Stimulated activated CD4-positive, alpha-beta T cell treated with anti-CD3 and anti-CD28 coated beads, TNF-alpha, amount 100 ng/mL, for 24 hours (primary cell): ENCODE measurements at regions not wholly inside any gene's neighbourhood (a gene's known extent, or its start where the extent isn't known, plus 50 kb on each side); places are given as distances from the start of the nearest gene placed in this dataset.
"Not testable (repeated sequence)": the region's sequence is repeated elsewhere in the genome, so short reads cannot be mapped to it uniquely, and the experiment has no call there.

ENCODE experiments used
- DNase-seq, 3 experiments: peaks; one replicate each; pipeline ENCODE4 v3.0.0-alpha.2; 2020; ENCODE audit warnings: low read depth in 3 of 3

DNA sequence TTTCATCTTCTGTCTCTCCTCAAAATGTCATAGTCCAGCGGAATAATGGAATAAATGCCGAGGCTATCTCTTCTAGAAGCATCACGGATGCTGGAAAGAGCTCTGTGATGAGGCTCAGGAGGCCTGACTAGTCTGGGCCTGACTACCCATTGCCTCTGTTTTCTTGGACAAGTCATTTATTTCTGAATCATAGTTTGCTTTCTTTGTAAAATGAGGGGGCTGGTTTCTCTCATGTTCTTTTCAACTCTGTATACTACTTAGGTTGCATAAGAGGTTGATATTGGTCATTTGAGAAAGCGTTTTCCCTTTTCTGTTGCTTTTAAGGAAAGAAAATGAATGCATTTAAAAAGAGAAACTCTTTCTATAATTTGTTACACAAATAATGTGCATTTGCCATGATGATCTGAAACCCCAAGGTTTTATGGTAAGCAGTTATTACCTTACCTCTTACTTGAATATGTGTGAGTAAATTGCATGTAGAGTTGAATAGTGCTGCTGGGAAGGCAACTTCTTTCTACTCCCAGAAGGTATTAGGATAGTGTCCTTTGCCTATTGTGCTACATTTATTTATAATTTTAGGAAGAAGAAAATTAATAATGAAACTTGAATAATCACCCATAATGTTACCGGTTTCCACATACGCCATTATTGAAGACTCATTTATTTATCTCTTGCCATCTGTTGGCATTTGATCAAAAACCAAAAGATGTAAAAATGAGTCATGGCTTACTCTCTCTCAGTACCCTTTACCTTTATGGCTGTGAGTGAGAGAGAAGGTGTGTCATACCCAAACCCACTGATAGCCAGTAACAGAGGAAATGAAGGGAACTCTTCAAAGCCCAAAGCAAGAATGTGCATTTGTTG lies 179.1 kb downstream of the FASLG start:
- no peak for DNase-seq

DNA sequence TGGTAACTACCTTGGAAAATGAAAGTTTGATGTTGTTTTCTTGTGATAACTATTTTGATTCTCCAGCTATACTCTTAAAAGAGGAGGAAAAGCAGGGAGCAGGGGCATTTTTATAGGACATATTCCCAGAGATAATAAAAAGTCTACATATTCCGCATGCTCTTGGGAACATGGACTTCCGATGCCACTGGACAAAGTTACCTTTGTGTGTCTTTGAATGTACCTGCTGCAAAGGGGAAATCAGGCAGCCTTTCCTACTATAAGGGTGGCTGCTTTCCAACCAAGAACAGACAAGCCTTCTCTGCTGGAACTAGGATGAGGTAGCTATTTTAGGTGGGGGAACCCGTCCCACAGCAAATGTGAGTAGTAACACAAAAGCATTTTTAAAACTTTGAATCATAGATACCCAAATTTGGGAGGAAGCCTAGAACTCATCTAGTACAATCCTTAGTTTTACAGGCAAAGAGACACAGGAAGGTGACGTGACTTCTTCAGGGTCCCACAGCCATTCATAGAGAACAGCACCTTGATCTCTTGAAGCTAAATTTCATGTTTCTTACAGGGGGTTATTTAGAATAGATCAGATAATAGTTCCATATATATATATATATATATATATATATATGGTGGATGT lies 179.9 kb downstream of the FASLG start:
- no peak for DNase-seq

DNA sequence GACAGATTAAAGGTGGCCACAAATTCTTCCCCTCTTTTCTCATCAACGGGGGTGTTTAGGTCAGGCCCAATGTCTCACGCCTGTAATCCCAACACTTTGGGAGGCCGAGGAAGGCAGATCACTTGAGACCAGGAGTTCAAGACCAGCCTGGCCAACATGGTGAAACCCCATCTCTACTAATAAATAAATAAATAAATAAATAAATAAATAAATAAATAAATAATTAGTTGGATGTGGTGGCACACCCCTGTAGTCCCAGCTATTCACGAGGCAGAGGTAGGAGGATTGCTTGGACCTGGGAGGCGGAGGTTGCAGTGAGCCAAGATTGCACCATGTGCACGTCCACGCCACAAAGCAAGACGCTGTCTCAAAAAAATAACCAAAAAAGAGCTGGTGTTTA lies 180.7 kb downstream of the FASLG start:
- DNase-seq, result not testable (repeated sequence)

DNA sequence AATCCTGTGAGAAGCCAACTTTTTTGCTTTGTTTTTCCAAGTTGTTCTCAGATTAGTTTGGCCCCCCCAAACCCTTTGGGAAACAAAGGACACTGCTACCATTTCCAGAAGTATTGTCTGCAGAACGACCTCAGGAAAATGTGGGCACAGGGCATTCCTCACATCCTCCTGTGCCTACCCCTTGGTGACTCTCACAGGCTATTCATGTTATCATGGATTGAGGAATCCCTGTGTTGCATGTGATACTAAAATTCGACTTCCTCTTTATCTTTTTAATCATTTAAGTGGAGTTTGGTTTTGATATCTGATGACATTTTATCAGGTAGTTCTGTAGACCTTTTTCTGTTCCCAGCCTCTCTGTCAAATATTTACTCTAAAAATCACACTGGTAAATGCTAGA lies 184.5 kb downstream of the FASLG start:
- DNase-seq, result no peak

DNA sequence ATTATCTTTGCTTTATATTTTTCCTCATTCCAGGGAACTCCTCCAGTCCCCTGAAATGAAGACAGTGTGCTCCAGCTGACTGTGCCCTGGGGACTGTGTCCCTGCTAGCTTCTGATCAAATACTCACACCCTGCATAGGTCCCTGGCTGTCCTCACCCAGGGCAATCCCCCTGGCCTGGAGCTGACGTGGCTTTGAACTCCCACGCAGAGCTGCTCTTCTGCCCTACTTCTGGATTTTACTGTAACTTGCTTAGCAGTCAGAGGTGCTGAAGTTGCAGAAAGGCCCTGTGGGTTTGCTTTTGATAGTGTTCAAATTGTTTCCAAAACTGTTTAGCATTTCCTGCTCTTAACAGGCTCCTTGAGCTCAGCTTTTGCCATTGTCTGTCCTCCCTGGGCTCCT lies 186.5 kb downstream of the FASLG start:
- peak; percentile 36 to 65 (median 48) for DNase-seq

DNA sequence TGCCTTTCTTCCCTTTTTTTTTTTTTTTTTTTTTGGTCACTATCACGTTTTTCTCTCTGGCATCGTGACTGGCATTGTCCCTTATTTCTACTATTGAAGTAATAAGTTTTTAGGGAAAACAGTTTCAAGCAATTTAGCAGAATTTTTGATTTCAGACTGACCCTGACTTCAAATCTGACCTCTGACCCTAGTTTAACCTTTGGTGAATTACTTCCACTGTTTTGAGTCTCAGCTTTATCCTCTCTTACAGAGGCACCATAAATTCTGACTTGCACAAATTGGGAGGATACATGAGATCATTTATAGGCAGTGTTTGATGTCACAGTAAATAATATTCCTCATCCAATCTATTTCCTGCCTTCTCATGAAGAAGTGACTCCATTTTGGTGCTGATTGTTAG lies 187.0 kb downstream of the FASLG start:
- no peak for DNase-seq

DNA sequence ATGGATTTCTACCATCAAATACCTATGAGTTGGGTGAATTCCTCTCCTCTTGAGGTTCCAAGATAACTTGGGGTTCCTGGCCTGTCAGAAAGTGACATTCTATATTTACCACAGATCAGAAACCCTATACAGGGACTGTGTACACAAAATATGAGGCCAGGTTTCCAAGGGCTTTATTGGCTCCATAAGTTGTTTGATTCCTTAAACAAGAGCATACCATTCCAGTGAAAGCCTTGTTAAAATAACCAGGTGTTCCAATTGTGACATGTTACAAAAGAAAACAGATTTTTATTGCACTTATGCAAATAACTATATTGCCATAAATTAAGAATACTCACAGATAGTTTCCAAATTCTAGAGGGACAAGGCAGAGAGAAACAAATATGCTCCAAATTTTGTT lies 188.9 kb downstream of the FASLG start:
- DNase-seq, result not testable (repeated sequence)

DNA sequence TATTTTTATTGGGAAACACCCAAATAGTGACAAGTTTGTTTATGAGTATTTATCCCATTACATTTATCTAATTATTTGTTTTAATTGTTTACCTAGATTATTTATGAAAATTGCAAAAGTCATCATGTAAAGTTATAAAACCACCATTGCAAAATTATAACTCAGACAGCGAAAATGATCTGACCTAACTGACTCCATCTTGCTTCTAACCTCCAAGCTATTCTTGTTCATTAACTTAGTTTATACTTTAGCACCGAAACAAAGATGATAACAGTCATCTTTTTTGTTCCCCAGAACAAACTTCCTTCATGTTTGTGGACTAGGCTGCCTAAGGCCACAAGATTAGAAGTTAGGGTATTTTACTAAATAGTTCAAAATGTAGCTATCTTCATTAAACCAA lies 190.8 kb downstream of the FASLG start:
- no peak for DNase-seq

DNA sequence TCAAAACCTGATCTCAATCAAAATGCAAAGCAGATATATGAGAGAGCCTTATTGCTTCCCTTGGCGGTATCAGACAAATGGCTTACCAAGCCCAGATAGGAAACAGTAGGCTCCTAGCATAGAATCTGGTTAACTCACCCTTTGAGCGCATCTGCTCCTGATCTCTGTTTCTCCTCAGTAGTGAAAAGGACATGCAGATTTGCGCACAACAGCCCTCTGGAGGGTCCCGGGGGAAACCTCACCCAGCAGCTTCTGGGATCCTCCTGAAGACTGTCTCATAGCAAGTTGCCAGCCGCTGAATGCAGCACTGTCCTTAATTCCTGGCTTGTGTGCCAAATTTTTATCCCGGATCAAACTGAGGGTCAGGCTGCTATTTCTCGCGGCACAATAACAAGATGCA lies 192.2 kb downstream of the FASLG start:
- no peak for DNase-seq

DNA sequence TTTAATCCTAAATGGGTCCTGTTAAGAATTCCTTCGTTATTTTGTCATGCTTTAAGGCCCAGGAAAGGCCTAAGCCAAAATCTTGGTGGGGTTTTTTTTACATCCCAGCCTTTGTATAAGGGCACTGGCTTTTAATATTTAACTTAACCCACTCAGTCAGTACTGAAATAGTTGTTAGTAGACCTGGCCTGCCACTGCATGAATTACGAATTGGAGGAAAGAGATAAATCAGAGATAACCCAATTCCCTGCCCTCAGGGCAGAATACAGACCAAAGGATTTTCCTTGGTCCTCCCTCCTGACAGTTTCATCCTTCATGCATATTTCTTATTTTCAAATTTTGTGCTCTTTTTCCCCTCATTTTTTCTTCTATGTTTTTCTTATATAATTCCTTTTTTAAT lies 193.0 kb downstream of the FASLG start:
- DNase-seq, result no peak

DNA sequence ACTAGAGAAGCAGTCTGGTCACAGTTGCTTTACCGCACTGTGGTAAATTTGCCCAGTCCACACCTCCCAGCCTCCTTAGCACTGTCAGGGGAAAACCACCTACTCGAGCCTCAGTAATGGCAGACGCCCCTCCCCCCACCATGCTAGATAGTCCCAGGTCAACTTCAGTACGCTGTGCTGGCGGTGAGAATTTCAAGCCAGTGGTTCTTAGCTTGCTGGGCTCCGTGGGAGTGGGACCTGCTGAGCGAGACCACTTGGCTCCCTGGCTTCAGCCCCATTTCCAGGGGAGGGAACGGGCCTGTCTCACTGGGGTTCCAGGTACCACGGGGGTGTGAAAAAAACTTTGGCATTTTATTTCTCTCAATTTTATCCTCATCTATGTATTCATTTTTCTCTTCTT lies 194.8 kb downstream of the TNFSF18 start:
- not testable (repeated sequence) for DNase-seq

DNA sequence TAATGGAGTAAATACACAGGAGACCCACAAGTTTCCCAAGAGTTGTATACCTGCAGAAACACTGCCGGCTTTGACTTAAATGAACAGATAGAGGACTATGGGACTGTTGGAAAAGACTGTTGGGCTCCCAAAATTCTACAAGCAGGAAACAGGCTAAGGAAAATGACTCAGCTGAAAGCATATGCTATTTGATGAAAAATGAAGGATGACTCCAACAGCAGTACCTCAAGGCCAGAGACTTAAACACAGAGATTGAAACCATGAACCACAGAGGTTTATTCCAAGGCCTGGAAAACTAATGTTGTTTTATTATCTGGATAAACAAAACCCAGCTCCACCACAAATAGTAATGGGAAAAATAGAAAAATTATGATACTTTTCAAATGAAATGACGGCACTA lies 187.7 kb downstream of the TNFSF18 start:
- DNase-seq, result no peak

DNA sequence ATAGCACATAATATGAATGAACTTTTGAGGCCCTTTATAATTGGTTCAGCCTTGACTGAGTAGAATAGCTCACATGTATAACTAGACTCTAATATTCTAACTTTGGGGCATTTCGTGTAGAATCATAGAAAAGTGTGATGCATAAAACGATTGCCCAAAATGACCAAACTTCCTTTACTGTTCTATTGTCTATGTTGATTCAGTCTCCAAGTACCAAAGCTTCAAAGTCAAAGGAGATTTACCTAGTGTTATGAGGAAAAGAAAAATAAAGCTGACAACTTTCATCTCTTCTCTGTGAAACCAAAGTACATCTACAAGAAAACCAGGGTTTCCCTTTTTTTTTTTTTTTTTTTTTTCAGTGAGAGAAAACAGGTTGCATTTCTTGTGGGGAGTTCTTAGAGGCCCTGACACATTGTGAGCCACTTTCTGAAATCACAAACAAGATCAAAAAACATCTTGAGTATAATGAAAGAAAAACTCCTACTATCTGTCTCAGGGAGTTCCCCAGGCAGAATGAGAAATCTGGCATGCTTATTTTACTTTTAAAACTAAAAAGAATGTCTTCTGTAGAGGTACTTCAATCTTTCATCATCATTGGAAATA lies 183.4 kb downstream of the TNFSF18 start:
- no peak for DNase-seq

DNA sequence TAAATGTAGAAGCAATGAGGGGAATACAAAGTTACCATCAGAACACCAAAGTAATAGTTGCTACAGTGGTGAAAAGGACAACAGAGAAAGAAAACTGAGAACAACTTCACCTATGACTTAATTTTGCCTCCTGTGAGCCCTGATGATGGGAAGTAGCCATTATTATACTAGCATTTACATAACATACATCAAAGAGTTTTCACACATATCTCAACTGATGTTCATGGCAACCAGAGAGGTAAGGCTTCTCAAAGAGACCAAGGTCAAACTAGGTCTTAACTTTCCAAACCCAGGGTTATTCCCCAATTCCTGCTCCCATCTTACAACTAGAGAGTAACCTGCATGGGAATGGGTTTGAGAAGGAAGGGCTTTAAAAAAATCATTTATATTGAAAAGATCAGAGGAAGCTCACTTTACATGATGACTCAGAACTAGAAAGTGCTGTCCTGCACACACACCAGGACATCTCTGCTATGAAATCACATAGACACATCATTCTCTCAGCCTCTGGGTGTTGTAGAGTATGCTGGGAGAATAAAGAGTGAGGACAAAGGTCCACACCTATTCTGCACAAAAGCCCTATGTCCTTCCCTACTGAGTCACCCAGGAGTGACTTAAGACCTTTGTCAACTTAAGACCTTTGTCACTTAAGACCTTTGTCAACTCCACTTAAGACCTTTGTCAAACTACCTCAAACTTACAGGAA lies 179.7 kb downstream of the TNFSF18 start:
- DNase-seq, result no peak

DNA sequence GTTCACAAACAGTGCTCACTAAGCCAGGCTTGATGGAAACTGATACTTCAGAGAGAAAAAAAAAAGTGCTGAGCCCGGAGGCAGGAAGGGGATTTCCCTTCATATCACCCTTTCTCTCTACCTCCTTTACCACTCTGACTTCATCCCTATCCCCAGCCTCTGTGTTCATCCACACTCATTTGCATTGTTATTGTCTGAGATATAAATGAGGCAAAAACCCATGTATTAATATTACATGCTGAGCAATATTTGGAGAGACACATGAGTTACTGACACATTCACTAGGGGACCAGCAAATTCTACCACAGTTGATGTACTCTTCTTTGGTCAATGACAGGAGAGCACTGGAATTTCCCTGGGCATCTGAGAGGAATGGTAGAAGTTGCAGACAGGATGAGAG lies 175.8 kb downstream of the TNFSF18 start:
- no peak for DNase-seq

DNA sequence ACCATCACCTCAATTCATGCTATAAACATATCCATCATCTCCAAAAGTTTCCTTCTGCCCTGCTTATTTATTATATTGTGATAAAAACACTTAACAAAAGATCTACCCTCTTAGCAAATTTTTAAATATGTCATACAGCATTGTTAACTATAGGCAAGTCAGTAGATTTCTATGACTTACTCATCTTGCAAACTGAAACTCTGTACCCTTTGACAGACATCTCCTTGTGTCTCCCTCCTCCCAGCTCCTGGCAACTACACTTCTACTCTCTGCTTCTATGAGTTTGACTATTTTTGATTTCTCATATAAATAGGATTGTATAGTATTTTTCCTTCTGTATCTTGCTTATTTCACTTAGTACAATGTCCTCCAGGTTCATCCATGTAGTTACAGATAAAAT lies 174.8 kb downstream of the TNFSF18 start:
- no peak for DNase-seq

DNA sequence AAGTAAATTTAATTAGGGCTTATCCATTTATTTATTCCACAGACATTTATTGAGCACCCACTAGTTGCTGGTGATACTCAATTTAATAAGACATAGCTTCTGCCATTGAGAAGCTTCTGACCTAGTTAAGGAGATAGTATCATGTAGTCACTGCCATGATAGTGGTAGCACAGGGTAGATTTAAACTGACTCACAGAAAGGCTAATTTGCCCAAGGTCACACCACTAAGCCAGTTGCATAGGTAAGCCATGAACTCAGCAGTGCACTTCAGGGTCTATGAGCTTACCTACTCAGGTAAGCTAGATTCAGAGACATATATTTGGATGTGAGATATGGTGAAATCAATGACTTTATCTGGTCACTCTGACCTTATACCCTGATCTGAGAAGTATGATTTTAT lies 168.4 kb downstream of the TNFSF18 start:
- DNase-seq, result no peak

DNA sequence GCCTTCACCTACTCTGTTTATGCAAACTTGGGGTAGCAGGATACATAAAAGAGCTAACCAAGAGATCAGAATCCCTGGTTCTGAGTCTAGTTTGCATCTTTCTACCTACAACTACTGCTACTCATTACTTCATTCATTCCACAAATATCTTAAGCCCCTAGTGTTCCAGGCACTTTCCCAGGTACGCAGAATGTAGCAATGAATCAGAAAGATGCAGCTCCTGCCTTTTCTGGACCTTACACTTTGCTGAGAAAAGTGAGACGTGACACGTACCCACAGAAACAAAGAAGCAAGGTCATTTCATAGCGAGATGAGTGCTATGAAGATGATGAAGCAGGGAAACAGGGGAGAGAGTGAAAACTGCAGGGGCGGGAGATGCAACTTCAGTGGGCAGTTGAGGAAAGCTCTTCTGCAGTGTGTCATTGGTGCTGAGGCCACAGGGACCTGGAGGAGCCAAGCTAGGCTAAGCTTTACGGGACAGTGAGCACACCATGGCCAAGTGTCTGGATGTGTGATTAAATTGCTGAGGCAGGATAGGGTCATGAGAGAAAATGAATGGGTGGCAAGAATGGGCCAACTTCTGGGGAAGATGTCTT lies 167.9 kb downstream of the TNFSF18 start:
- no peak for DNase-seq

DNA sequence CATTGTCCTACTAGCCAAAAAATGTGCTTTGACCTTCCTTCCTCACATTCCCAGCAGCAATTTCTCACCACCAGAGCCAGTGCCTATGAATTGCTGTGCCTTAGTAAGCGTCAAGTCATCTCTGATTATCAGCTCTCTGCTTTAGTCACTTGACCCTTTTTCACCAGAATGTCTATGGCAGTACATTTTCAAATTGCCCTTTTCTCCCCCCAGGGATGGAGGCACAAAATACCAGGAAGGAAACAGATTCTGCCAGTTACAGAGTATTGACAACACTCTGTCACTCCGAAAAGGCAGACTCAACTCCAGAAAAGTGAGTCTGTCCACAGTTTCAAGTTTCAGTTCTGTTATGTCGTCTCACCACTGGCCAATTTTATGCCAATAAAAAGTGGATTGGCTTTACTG lies 167.4 kb downstream of the TNFSF18 start:
- DNase-seq, result no peak

DNA sequence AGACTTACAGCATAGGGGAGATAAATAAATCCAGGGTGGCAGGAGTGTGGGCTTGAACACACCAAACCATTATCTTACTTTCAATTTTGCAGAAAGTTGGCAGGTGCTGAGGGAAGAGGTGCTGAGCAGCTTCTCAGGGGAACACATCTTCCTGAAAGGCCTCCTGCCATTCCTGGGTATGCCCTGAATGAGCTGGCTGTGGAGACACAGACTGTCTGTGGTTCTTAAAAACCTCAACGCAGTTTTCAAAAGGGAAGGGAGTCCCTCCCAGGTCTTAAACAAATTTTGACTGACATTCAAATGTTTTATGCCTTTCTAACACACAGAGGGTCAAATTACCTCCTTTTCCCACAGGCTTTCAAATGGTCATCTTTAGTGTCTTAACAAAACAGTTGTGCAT lies 166.9 kb downstream of the TNFSF18 start:
- DNase-seq, result peak in 1 of 3 experiments; percentile 14

DNA sequence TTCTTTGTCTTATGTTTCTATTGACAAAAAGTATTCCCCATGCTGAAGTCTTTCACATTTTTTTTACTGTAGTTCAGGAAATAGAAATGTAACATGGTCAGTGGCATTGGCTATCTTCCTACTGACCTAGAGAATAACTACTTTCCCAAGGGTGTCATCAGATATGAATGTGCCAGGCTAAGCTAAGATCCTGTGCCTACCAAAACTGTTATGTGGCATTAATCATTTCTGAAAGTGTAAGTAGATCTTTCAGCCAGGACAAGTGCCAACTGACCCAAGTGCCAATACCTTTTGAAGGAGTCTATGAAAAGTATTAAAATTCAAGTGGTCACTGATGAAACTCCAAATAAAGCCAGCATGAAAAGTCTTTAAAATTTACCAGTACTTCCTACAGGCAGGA lies 165.3 kb downstream of the TNFSF18 start:
- no peak for DNase-seq

DNA sequence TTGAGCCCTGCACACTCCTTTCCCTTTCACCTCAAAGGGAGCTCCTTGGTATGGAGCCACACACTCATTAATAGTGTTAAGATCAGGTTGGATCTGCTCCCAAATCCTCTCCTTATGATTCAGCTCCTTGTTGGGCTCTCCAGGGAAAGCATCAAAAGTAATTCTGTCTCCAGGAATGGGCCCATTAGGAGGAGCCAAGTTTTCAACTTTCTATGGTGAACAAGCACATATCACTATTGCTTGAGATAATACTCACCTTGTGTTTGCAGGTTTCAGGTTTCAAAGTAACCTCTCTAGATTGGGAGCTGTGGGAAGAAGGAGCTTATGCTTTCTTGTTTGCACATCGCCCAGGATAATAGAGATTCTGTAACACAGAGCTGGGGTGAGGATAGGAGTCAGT lies 164.8 kb downstream of the TNFSF18 start:
- no peak for DNase-seq
